Type B pancreatic cell (in vitro differentiated cells): ENCODE measurements at regions not wholly inside any gene's neighbourhood (a gene's known extent, or its start where the extent isn't known, plus 50 kb on each side); places are given as distances from the start of the nearest gene placed in this dataset.
"Not testable (repeated sequence)": the region's sequence is repeated elsewhere in the genome, so short reads cannot be mapped to it uniquely, and the experiment has no call there.

Experiments
- DNase-seq: peaks from one replicate; pipeline ENCODE4 v3.0.0; 2021; ENCODE audit warnings: mixed read lengths; ENCODE audit not compliant: unreplicated experiment; ENCODE audit errors: extremely low spot score
- H3K27ac Mint-ChIP-seq: 2 replicates; pipeline ENCODE4 v1.8.0; 2021; ENCODE audit warnings: mild to moderate bottlenecking, mixed read lengths
- H3K27me3 Mint-ChIP-seq: 2 replicates; pipeline ENCODE4 v1.8.0; 2021; ENCODE audit warnings: mixed read lengths
- H3K36me3 Mint-ChIP-seq: 2 replicates; pipeline ENCODE4 v1.8.0; 2021; ENCODE audit warnings: mixed read lengths
- H3K4me1 Mint-ChIP-seq: one replicate; pipeline ENCODE4 v1.8.0; 2021; ENCODE audit warnings: mixed read lengths; ENCODE audit not compliant: unreplicated experiment
- H3K4me3 Mint-ChIP-seq: 2 replicates; pipeline ENCODE4 v1.8.0; 2021; ENCODE audit warnings: mild to moderate bottlenecking, mixed read lengths
- H3K9me3 Mint-ChIP-seq: 2 replicates; pipeline ENCODE4 v1.8.0; 2021; ENCODE audit warnings: mixed read lengths
- TF ChIP-seq, protein P1 (sequence below): fragments of 200-600 bp; sonication (generic); conservative IDR thresholded peaks from 2 replicates; pipeline ENCODE4 v1.5.0; 2021; ENCODE audit warnings: antibody characterized with exemption, mild to moderate bottlenecking

GRCh38 chr2:31651267-31651666, 70.5 kb upstream of the SRD5A2 start:
- peaks cover 14% of the 10 kb centered on the region for H3K27me3 Mint-ChIP-seq
- DNase-seq: no peak
- no peaks in the 10 kb centered on the region for H3K36me3 Mint-ChIP-seq
- no peak overlapping the region for H3K27ac Mint-ChIP-seq
- H3K4me3 Mint-ChIP-seq: no peak overlapping the region
- H3K4me1 Mint-ChIP-seq: no peaks in the 10 kb centered on the region
- TF ChIP-seq, protein P1, sequence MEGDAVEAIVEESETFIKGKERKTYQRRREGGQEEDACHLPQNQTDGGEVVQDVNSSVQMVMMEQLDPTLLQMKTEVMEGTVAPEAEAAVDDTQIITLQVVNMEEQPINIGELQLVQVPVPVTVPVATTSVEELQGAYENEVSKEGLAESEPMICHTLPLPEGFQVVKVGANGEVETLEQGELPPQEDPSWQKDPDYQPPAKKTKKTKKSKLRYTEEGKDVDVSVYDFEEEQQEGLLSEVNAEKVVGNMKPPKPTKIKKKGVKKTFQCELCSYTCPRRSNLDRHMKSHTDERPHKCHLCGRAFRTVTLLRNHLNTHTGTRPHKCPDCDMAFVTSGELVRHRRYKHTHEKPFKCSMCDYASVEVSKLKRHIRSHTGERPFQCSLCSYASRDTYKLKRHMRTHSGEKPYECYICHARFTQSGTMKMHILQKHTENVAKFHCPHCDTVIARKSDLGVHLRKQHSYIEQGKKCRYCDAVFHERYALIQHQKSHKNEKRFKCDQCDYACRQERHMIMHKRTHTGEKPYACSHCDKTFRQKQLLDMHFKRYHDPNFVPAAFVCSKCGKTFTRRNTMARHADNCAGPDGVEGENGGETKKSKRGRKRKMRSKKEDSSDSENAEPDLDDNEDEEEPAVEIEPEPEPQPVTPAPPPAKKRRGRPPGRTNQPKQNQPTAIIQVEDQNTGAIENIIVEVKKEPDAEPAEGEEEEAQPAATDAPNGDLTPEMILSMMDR: no peak
- H3K9me3 Mint-ChIP-seq: no peaks in the 10 kb centered on the region

DNA sequence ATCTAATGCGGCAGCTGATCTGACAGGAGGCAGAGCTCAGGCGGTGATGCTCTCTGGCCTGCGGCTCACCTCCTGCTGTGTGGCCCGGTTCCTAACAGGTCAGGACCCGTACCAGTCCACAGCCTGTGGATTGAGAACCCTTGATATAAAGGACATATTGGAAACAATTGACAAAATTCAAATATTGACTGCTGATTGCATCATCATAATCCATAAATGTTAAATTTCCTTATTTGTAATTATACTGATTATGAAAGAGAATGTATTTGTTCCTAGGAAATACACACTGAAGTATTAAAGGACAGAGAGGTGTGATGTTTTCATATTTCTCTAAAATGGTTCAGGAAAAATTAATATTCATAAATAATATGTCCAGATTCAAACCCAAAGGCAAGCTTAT, 63.8 kb upstream of the SRD5A2 start:
- H3K36me3 Mint-ChIP-seq: no peaks in the 10 kb centered on the region
- H3K27ac Mint-ChIP-seq: no peak overlapping the region
- H3K9me3 Mint-ChIP-seq: no peaks in the 10 kb centered on the region
- no peaks in the 10 kb centered on the region for H3K4me1 Mint-ChIP-seq
- H3K27me3 Mint-ChIP-seq: peaks cover 29% of the 10 kb centered on the region
- no peak for DNase-seq
- no peak overlapping the region for H3K4me3 Mint-ChIP-seq
- TF ChIP-seq, protein P1: no peak

DNA sequence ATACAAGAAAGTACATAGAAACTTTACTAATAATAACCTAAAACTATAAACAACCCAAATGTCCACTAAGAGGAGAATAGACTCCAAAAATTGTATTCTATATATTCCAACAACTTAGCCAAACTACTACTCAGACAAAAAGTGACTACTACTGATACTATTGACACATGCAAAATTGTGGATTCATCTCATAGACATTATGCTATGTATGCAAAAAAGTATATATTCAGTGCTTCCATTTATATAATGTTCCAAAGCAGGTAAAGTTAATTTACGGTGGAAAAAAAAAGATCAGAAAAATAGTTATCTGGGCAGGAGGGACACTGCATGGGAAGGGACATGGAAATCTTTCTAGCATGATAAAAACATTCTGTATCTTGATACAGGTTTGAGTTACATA, 62.0 kb upstream of the SRD5A2 start:
- no peak for DNase-seq
- H3K36me3 Mint-ChIP-seq: no peaks in the 10 kb centered on the region
- TF ChIP-seq, protein P1: no peak
- H3K27ac Mint-ChIP-seq: no peak overlapping the region
- H3K4me1 Mint-ChIP-seq: no peaks in the 10 kb centered on the region
- H3K9me3 Mint-ChIP-seq: no peaks in the 10 kb centered on the region
- no peak overlapping the region for H3K4me3 Mint-ChIP-seq
- H3K27me3 Mint-ChIP-seq: peaks cover 23% of the 10 kb centered on the region

- DNase-seq, H3K27ac Mint-ChIP-seq, H3K4me3 Mint-ChIP-seq, H3K4me1 Mint-ChIP-seq, H3K9me3 Mint-ChIP-seq, H3K36me3 Mint-ChIP-seq: not testable (repeated sequence)
- peaks cover 22% of the 10 kb centered on the region for H3K27me3 Mint-ChIP-seq
Observed at GRCh38 chr2:31632201-31632600, 51.5 kb upstream of the SRD5A2 start.
